WTC11 (cell line): ENCODE measurements at regions not wholly inside any gene's neighbourhood (a gene's known extent, or its start where the extent isn't known, plus 50 kb on each side); places are given as distances from the start of the nearest gene placed in this dataset.

Experiments
- ATAC-seq: fragments of 200-7000 bp; cut with Tn5 transposase; 2 replicates; pipeline ENCODE4 v1.10.0; 2021; ENCODE audit warnings: mild to moderate bottlenecking, moderate library complexity
- CTCF ChIA-PET: fragments of 300-600 bp; sonication (Branson Sonifier 250); formaldehyde crosslinking; loops from one replicate; lab custom pipeline; 2021; ENCODE audit warnings: antibody characterized with exemption; lab: Charles Lee
- POLR2A ChIA-PET: fragments of 350-600 bp; sonication (Branson Sonifier 250); formaldehyde crosslinking; loops from one replicate; lab custom pipeline; 2021; ENCODE audit warnings: antibody characterized with exemption; lab: Charles Lee
- DNase-seq: peaks from one replicate; pipeline ENCODE4 v3.0.0; 2021; ENCODE audit warnings: low spot score
- H3K27ac Mint-ChIP-seq: 2 replicates; pipeline ENCODE4 v1.8.0; 2021; ENCODE audit warnings: mixed read lengths
- H3K27me3 Mint-ChIP-seq: 2 replicates; pipeline ENCODE4 v1.8.0; 2021; ENCODE audit warnings: low read depth, mild to moderate bottlenecking, moderate library complexity, mixed read lengths
- H3K36me3 Mint-ChIP-seq: 2 replicates; pipeline ENCODE4 v1.8.0; 2021; ENCODE audit warnings: mixed read lengths
- H3K4me1 Mint-ChIP-seq: 2 replicates; pipeline ENCODE4 v1.8.0; 2022; ENCODE audit warnings: mixed read lengths
- H3K4me3 Mint-ChIP-seq: 2 replicates; pipeline ENCODE4 v1.8.0; 2021; ENCODE audit warnings: mild to moderate bottlenecking, moderate library complexity, mixed read lengths
- H3K9me3 Mint-ChIP-seq: 2 replicates; pipeline ENCODE4 v1.8.0; 2021; ENCODE audit warnings: mixed read lengths
- CBFB ChIP-seq: sonication (generic); formaldehyde crosslinking; IDR thresholded peaks from 2 replicates; pipeline ENCODE4 v1.8.1; 2022; ENCODE audit warnings: mild to moderate bottlenecking, low read depth, missing genetic modification reagents
- ESRRA ChIP-seq: sonication (generic); formaldehyde crosslinking; IDR thresholded peaks from 2 replicates; pipeline ENCODE4 v1.8.1; 2022; ENCODE audit warnings: mild to moderate bottlenecking, missing genetic modification reagents, borderline replicate concordance
- NFATC4 ChIP-seq: fragments of 250-450 bp; sonication (Bioruptor Pico); IDR thresholded peaks from 2 replicates; pipeline ENCODE4 v1.9.0; 2021; ENCODE audit warnings: mild to moderate bottlenecking
- NFYB ChIP-seq: sonication (generic); formaldehyde crosslinking; conservative IDR thresholded peaks from 2 replicates; pipeline ENCODE4 v1.8.0; 2022; ENCODE audit warnings: low read depth, missing genetic modification reagents
- NR2C2 ChIP-seq: sonication (generic); formaldehyde crosslinking; IDR thresholded peaks from 2 replicates; pipeline ENCODE4 v1.8.0; 2022; ENCODE audit warnings: mild to moderate bottlenecking, missing genetic modification reagents
- RORB ChIP-seq: fragments of 250-450 bp; sonication (Bioruptor Pico); IDR thresholded peaks from 2 replicates; pipeline ENCODE4 v1.9.0; 2021; ENCODE audit warnings: mild to moderate bottlenecking
- TCF7 ChIP-seq: sonication (generic); formaldehyde crosslinking; IDR thresholded peaks from 2 replicates; pipeline ENCODE4 v1.8.0; 2022; ENCODE audit warnings: mild to moderate bottlenecking, low read depth, missing genetic modification reagents, moderate library complexity
- ZNF121 ChIP-seq: sonication (generic); formaldehyde crosslinking; IDR thresholded peaks from 2 replicates; pipeline ENCODE4 v1.8.0; 2023; ENCODE audit warnings: missing genetic modification reagents
- ZNF263 ChIP-seq: sonication (generic); formaldehyde crosslinking; IDR thresholded peaks from 2 replicates; pipeline ENCODE4 v1.8.1; 2022; ENCODE audit warnings: low read depth, mild to moderate bottlenecking, moderate library complexity, missing genetic modification reagents
- ZNF396 ChIP-seq: fragments of 250-450 bp; sonication (Bioruptor Pico); IDR thresholded peaks from 2 replicates; pipeline ENCODE4 v1.8.0; 2021; ENCODE audit warnings: mild to moderate bottlenecking, moderate library complexity, borderline replicate concordance
- TF ChIP-seq, protein P1 (sequence below): sonication (generic); formaldehyde crosslinking; IDR thresholded peaks from 2 replicates; pipeline ENCODE4 v1.8.1; 2023; ENCODE audit warnings: mild to moderate bottlenecking, missing genetic modification reagents, moderate library complexity
- TF ChIP-seq, protein P2 (sequence below): sonication (generic); formaldehyde crosslinking; IDR thresholded peaks from 2 replicates; pipeline ENCODE4 v1.8.1; 2022; ENCODE audit warnings: missing genetic modification reagents, borderline replicate concordance
- TF ChIP-seq, protein P3 (sequence below): fragments of 250-450 bp; sonication (Bioruptor Pico); IDR thresholded peaks from 2 replicates; pipeline ENCODE4 v1.9.0; 2021; ENCODE audit warnings: moderate library complexity, mild to moderate bottlenecking, inconsistent platforms, borderline replicate concordance
- TF ChIP-seq, protein P4 (sequence below): fragments of 250-450 bp; sonication (Bioruptor Pico); IDR thresholded peaks from 2 replicates; pipeline ENCODE4 v1.8.0; 2021; ENCODE audit warnings: mild to moderate bottlenecking
- TF ChIP-seq, protein P5 (sequence below): sonication (generic); formaldehyde crosslinking; IDR thresholded peaks from 2 replicates; pipeline ENCODE4 v1.8.0; 2023; ENCODE audit warnings: missing genetic modification reagents
- TF ChIP-seq, protein P6 (sequence below): fragments of 250-450 bp; sonication (Bioruptor Pico); IDR thresholded peaks from 2 replicates; pipeline ENCODE4 v2.1.2; 2022; ENCODE audit warnings: mild to moderate bottlenecking, moderate library complexity
- TF ChIP-seq, protein P7 (sequence below): fragments of 250-450 bp; sonication (Bioruptor Pico); conservative IDR thresholded peaks from 2 replicates; pipeline ENCODE4 v1.9.0; 2021; ENCODE audit warnings: mild to moderate bottlenecking
- TF ChIP-seq, protein P8 (sequence below): sonication (generic); formaldehyde crosslinking; IDR thresholded peaks from 2 replicates; pipeline ENCODE4 v1.8.0; 2022; ENCODE audit warnings: mild to moderate bottlenecking, missing genetic modification reagents

DNA sequence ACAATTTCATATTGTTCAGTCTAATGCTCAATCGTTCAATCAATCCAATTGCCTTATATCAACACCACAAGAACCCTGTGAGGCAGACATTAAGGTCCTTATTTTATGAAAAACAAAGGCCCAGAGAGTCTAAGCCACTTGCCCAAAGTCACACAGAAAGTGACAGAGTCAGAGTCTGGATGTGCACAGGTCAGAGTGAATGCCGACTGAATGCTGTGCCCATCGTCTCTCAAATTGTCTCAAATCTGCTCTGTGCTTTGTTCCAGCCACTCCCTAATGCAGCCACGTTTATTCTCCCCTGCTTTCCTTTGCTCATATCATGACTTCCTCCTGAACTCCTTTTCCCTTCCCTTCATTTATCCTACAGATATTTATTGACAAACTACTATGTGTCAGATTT, 558.3 kb downstream of the MATN1 start:
- CTCF ChIA-PET: no interaction called here
- no peak for ATAC-seq
- peaks cover 10% of the 10 kb centered on the region for H3K4me1 Mint-ChIP-seq
- no peak for DNase-seq
- no peak overlapping the region for H3K4me3 Mint-ChIP-seq
- H3K9me3 Mint-ChIP-seq: peaks cover 10% of the 10 kb centered on the region
- H3K27ac Mint-ChIP-seq: no peak overlapping the region
- TF ChIP-seq RORB (CRISPR knock-in tag) (no peak), ESRRA (no peak)
- TF ChIP-seq, protein P1, sequence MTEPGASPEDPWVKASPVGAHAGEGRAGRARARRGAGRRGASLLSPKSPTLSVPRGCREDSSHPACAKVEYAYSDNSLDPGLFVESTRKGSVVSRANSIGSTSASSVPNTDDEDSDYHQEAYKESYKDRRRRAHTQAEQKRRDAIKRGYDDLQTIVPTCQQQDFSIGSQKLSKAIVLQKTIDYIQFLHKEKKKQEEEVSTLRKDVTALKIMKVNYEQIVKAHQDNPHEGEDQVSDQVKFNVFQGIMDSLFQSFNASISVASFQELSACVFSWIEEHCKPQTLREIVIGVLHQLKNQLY (CRISPR knock-in tag): no peak
- TF ChIP-seq, protein P2, sequence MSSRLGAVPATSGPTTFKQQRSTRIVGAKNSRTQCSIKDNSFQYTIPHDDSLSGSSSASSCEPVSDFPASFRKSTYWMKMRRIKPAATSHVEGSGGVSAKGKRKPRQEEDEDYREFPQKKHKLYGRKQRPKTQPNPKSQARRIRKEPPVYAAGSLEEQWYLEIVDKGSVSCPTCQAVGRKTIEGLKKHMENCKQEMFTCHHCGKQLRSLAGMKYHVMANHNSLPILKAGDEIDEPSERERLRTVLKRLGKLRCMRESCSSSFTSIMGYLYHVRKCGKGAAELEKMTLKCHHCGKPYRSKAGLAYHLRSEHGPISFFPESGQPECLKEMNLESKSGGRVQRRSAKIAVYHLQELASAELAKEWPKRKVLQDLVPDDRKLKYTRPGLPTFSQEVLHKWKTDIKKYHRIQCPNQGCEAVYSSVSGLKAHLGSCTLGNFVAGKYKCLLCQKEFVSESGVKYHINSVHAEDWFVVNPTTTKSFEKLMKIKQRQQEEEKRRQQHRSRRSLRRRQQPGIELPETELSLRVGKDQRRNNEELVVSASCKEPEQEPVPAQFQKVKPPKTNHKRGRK (CRISPR knock-in tag): no peak
- no peaks in the 10 kb centered on the region for H3K27me3 Mint-ChIP-seq
- POLR2A ChIA-PET: no interaction called here
- H3K36me3 Mint-ChIP-seq: no peaks in the 10 kb centered on the region

DNA sequence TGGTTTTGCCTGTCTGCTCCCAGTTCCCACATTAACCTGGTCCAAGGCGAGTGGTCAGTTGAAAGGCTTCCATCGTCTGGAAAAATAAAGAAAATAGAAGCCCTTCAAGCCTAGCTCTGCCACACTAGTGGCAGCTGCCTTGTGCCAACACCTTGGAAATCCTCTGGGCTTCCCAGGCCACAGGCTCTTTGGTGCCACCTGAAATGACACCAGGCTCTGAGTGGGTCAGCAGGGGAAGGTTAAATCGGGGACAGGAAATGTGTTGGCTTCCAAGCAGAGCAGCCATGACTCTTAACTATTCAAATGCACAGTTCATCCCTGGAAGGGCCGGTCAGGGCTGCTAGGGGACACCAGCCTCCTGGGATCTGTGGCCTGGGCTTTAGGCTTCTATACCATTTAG, 558.7 kb downstream of the MATN1 start:
- no peak for DNase-seq
- H3K4me1 Mint-ChIP-seq: peaks cover 10% of the 10 kb centered on the region
- H3K4me3 Mint-ChIP-seq: no peak overlapping the region
- CTCF ChIA-PET: no interaction called here
- no peak overlapping the region for H3K27ac Mint-ChIP-seq
- TF ChIP-seq, protein P3, sequence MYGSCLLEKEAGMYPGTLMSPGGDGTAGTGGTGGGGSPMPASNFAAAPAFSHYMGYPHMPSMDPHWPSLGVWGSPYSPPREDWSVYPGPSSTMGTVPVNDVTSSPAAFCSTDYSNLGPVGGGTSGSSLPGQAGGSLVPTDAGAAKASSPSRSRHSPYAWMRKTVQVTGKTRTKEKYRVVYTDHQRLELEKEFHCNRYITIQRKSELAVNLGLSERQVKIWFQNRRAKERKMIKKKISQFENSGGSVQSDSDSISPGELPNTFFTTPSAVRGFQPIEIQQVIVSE (CRISPR knock-in tag): no peak
- no peak for TF ChIP-seq ZNF263 (CRISPR knock-in tag)
- no peak for TF ChIP-seq ZNF121 (CRISPR knock-in tag)
- TF ChIP-seq, protein P4, sequence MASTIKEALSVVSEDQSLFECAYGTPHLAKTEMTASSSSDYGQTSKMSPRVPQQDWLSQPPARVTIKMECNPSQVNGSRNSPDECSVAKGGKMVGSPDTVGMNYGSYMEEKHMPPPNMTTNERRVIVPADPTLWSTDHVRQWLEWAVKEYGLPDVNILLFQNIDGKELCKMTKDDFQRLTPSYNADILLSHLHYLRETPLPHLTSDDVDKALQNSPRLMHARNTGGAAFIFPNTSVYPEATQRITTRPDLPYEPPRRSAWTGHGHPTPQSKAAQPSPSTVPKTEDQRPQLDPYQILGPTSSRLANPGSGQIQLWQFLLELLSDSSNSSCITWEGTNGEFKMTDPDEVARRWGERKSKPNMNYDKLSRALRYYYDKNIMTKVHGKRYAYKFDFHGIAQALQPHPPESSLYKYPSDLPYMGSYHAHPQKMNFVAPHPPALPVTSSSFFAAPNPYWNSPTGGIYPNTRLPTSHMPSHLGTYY (CRISPR knock-in tag): no peak
- TF ChIP-seq, protein P5, sequence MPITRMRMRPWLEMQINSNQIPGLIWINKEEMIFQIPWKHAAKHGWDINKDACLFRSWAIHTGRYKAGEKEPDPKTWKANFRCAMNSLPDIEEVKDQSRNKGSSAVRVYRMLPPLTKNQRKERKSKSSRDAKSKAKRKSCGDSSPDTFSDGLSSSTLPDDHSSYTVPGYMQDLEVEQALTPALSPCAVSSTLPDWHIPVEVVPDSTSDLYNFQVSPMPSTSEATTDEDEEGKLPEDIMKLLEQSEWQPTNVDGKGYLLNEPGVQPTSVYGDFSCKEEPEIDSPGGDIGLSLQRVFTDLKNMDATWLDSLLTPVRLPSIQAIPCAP: no peak
- TF ChIP-seq, protein P6, sequence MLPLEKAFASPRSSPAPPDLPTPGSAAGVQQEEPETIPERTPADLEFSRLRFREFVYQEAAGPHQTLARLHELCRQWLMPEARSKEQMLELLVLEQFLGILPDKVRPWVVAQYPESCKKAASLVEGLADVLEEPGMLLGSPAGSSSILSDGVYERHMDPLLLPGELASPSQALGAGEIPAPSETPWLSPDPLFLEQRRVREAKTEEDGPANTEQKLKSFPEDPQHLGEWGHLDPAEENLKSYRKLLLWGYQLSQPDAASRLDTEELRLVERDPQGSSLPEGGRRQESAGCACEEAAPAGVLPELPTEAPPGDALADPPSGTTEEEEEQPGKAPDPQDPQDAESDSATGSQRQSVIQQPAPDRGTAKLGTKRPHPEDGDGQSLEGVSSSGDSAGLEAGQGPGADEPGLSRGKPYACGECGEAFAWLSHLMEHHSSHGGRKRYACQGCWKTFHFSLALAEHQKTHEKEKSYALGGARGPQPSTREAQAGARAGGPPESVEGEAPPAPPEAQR (CRISPR knock-in tag): no peak
- TF ChIP-seq, protein P7, sequence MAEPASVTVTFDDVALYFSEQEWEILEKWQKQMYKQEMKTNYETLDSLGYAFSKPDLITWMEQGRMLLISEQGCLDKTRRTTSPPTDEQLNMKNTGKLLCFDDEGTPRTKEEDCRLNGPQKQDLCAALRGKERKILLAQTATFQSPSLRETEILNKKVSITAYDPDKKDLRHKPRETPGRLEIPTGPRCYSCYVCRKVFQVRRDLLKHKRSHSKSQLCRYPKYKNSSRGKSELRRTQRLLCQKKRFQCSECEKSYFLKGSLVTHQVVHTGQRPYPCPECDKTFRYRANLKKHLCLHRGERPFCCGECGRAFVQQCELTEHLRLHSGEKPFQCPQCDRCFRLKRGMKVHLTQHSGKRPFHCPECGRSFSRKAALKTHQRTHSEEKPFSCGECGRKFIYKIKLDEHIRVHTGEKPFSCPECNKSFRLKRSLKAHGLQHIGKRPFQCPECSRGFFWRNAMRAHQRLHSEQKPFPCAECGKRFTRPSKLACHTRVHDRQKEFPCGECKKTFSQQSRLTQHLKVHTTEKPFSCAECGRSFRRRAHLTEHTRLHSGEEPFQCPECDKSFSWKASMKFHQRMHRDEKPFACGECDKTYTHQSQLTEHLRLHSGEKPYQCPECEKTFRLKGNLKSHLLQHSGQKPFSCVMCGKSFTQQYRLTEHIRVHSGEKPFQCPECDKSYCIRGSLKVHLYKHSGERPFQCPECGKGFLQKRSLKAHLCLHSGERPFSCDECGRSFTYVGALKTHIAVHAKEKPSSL (CRISPR knock-in tag): no peak
- no peak for TF ChIP-seq ZNF396 (CRISPR knock-in tag)
- TF ChIP-seq NFYB (CRISPR knock-in tag): no peak
- no peak for TF ChIP-seq TCF7 (CRISPR knock-in tag)
- TF ChIP-seq NFATC4 (CRISPR knock-in tag): no peak
- no peak for TF ChIP-seq NR2C2 (CRISPR knock-in tag)
- TF ChIP-seq, protein P8, sequence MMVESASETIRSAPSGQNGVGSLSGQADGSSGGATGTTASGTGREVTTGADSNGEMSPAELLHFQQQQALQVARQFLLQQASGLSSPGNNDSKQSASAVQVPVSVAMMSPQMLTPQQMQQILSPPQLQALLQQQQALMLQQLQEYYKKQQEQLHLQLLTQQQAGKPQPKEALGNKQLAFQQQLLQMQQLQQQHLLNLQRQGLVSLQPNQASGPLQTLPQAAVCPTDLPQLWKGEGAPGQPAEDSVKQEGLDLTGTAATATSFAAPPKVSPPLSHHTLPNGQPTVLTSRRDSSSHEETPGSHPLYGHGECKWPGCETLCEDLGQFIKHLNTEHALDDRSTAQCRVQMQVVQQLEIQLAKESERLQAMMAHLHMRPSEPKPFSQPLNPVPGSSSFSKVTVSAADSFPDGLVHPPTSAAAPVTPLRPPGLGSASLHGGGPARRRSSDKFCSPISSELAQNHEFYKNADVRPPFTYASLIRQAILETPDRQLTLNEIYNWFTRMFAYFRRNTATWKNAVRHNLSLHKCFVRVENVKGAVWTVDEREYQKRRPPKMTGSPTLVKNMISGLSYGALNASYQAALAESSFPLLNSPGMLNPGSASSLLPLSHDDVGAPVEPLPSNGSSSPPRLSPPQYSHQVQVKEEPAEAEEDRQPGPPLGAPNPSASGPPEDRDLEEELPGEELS (CRISPR knock-in tag): no peak
- TF ChIP-seq CBFB (CRISPR knock-in tag): no peak
- TF ChIP-seq, all 79 proteins: peak for 0
- Mint-ChIP-seq H3K9me3 (peaks cover 10% of the 10 kb centered on the region), H3K36me3 (no peaks in the 10 kb centered on the region), H3K27me3 (no peaks in the 10 kb centered on the region)
- POLR2A ChIA-PET: no interaction called here
- ATAC-seq: no peak; the same call in 1 of the 2 replicates
